ENCODE measurements at regions not wholly inside any gene's neighbourhood (a gene's known extent, or its start where the extent isn't known, plus 50 kb on each side); places are given as distances from the start of the nearest gene placed in this dataset.

DNA sequence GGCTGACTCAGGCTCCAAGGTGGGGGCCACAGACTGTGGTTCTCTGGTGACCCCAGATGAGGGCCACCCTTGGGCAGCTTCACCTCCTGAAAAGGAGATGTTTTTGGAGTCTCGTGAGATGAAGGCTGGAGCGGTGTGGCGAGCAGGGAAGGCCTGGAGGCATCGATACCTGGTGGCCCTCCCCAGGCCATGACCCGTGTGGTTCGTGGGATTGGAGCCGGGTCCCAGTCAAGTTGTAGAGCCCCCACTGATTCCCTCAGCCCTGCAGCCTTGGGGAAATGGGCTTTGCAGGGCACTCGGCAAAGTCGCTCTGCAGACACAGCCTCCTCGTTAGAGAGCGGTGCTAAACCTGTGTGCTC, 1083.4 kb downstream of the BRD1 start:
- H3K27me3 ChIP-seq (ENCODE audit: insufficient read depth, poor library complexity, severe bottlenecking): no peaks in the 10 kb centered on the region
- H3K27ac ChIP-seq (replicated peaks): no peak overlapping the region
- H3K4me3 ChIP-seq (replicated peaks; ENCODE audit: insufficient read depth, low read length): no peak overlapping the region
- TF ChIP-seq SPI1 (IDR thresholded peaks at IDR 0.05; ENCODE audit: borderline replicate concordance, low read depth) (no peak), GABPA (IDR thresholded peaks at IDR 0.05; ENCODE audit: low read depth) (no peak), POLR2AphosphoS5 (IDR thresholded peaks at IDR 0.05; ENCODE audit: low read depth) (no peak)
- TF ChIP-seq, protein P1, sequence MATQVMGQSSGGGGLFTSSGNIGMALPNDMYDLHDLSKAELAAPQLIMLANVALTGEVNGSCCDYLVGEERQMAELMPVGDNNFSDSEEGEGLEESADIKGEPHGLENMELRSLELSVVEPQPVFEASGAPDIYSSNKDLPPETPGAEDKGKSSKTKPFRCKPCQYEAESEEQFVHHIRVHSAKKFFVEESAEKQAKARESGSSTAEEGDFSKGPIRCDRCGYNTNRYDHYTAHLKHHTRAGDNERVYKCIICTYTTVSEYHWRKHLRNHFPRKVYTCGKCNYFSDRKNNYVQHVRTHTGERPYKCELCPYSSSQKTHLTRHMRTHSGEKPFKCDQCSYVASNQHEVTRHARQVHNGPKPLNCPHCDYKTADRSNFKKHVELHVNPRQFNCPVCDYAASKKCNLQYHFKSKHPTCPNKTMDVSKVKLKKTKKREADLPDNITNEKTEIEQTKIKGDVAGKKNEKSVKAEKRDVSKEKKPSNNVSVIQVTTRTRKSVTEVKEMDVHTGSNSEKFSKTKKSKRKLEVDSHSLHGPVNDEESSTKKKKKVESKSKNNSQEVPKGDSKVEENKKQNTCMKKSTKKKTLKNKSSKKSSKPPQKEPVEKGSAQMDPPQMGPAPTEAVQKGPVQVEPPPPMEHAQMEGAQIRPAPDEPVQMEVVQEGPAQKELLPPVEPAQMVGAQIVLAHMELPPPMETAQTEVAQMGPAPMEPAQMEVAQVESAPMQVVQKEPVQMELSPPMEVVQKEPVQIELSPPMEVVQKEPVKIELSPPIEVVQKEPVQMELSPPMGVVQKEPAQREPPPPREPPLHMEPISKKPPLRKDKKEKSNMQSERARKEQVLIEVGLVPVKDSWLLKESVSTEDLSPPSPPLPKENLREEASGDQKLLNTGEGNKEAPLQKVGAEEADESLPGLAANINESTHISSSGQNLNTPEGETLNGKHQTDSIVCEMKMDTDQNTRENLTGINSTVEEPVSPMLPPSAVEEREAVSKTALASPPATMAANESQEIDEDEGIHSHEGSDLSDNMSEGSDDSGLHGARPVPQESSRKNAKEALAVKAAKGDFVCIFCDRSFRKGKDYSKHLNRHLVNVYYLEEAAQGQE (IDR thresholded peaks at IDR 0.05; ENCODE audit: insufficient replicate concordance, low read depth): no peak
- TF ChIP-seq, protein P2, sequence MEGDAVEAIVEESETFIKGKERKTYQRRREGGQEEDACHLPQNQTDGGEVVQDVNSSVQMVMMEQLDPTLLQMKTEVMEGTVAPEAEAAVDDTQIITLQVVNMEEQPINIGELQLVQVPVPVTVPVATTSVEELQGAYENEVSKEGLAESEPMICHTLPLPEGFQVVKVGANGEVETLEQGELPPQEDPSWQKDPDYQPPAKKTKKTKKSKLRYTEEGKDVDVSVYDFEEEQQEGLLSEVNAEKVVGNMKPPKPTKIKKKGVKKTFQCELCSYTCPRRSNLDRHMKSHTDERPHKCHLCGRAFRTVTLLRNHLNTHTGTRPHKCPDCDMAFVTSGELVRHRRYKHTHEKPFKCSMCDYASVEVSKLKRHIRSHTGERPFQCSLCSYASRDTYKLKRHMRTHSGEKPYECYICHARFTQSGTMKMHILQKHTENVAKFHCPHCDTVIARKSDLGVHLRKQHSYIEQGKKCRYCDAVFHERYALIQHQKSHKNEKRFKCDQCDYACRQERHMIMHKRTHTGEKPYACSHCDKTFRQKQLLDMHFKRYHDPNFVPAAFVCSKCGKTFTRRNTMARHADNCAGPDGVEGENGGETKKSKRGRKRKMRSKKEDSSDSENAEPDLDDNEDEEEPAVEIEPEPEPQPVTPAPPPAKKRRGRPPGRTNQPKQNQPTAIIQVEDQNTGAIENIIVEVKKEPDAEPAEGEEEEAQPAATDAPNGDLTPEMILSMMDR (IDR thresholded peaks at IDR 0.05; ENCODE audit: insufficient read depth, low read length): no peak
- no peak for DNase-seq (ENCODE audit: low read depth in 1 of 2, low spot score in 1 of 2)

DNA sequence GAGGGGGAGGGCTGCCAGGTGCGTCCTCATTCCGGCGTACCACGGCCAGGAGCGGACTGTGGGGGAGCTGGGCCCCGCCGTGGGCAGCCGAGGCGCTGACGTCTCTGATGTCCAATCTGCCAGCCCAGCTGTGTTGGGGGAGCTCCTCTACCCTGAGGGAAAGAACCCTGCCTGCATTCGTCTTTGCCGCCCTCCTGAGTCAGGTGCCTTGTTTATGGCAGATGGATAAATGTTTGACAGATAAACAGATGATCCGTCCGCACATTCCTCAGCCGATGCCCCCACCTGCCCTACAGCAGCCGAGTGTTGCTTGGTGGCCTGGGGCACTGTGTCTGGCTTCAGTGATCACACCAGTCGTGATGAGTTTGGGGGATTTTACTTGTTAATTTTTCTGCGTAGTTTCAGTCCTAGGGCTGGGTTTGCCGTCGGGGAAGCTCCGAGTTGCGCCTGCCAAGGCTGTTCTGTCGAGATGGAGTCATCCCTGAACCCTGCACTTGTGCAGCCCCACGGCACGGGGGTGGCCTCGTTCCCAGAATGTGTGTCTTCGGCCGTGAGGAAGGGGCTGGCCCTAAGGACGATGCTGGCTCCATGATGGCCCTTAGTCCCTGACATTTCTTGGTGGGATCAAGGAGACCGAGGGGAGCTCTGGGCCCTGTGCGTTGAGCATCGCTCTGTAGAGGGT, 1083.9 kb downstream of the BRD1 start:
- Histone ChIP-seq H3K27me3 (ENCODE audit: insufficient read depth, poor library complexity, severe bottlenecking) (no peaks in the 10 kb centered on the region), H3K4me3 (replicated peaks; ENCODE audit: insufficient read depth, low read length) (no peak overlapping the region), H3K27ac (replicated peaks) (no peak overlapping the region)
- no peak for DNase-seq (ENCODE audit: low read depth in 1 of 2, low spot score in 1 of 2)
- TF ChIP-seq POLR2AphosphoS5 (IDR thresholded peaks at IDR 0.05; ENCODE audit: low read depth): no peak
- TF ChIP-seq, protein P1 (IDR thresholded peaks at IDR 0.05; ENCODE audit: insufficient replicate concordance, low read depth): no peak
- TF ChIP-seq, protein P2 (IDR thresholded peaks at IDR 0.05; ENCODE audit: insufficient read depth, low read length): no peak
- no peak for TF ChIP-seq GABPA (IDR thresholded peaks at IDR 0.05; ENCODE audit: low read depth)
- TF ChIP-seq SPI1 (IDR thresholded peaks at IDR 0.05; ENCODE audit: borderline replicate concordance, low read depth): no peak

DNA sequence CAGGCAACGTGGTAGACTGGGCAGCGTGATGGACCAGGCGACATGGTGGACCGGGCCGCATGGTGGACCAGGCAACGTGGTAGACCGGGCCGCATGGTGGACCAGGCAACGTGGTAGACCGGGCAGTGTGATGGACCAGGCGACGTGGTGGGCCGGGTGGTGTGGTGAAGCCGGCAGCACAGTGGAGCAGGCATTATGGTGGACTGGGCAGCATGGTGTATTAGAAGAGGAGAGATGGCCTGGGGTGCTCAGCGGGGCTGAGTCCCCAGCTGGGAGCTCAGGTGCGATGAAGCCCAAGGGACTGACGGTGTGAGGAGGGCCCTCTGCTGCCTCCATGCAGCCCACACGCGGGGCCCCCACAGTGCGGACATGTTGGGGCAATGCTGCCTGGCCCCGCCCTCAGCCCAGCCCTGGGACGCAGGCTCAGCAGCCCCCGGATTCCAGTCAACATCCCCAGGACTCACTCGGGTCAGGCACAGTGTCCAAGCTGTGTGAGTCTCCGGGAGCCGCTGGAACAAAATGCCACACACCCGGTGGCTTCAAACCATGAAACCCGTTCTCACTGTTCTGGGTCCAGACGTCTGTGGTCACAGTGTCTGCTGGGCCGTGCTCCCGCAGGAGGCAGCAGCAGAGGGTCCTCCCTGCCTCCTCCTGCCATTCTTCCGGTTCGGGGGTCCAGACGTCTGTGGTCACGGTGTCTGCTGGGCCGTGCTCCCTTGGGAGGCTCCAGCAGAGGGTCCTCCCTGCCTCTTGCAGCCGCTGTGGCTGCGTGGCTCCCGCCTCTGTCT, 1084.9 kb downstream of the BRD1 start:
- no peak for DNase-seq (ENCODE audit: low read depth in 1 of 2, low spot score in 1 of 2)
- Histone ChIP-seq H3K4me3 (replicated peaks; ENCODE audit: insufficient read depth, low read length) (no peak overlapping the region), H3K27ac (replicated peaks) (no peak overlapping the region), H3K27me3 (ENCODE audit: insufficient read depth, poor library complexity, severe bottlenecking) (no peaks in the 10 kb centered on the region)
- TF ChIP-seq SPI1 (IDR thresholded peaks at IDR 0.05; ENCODE audit: borderline replicate concordance, low read depth): no peak

DNA sequence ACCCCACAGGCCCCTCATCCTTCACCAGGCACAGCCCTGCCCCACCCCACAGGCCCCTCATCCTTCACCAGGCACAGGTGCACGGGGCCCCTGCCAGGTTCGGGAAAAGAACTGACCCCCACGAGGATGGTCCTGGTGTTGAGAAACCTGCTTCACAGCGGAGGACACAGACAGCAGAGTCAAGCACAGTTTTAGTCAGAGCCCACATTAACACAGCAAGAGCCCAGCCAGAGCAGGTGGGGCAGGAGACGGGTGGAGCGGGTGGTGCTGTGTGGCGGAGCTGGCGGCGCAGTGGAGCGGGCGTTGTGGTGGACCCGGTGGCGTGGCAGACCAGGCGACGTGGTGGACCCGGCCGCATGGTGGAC, 1085.5 kb downstream of the BRD1 start:
- H3K27ac ChIP-seq (replicated peaks): no peak overlapping the region
- no peak overlapping the region for H3K4me3 ChIP-seq (replicated peaks; ENCODE audit: insufficient read depth, low read length)
- H3K27me3 ChIP-seq (ENCODE audit: insufficient read depth, poor library complexity, severe bottlenecking): no peaks in the 10 kb centered on the region
- no peak for DNase-seq (ENCODE audit: low read depth in 1 of 2, low spot score in 1 of 2)
- TF ChIP-seq GABPA (IDR thresholded peaks at IDR 0.05; ENCODE audit: low read depth): no peak
- TF ChIP-seq SPI1 (IDR thresholded peaks at IDR 0.05; ENCODE audit: borderline replicate concordance, low read depth): no peak
- TF ChIP-seq, protein P2 (IDR thresholded peaks at IDR 0.05; ENCODE audit: insufficient read depth, low read length): no peak
- no peak for TF ChIP-seq POLR2AphosphoS5 (IDR thresholded peaks at IDR 0.05; ENCODE audit: low read depth)

Measured in HL-60 (cell line).